Loucy (cell line): ENCODE measurements at regions not wholly inside any gene's neighbourhood (a gene's known extent, or its start where the extent isn't known, plus 50 kb on each side); places are given as distances from the start of the nearest gene placed in this dataset.

ENCODE experiments used
- H2AFZ ChIP-seq: fragments of 200-600 bp; sonication (generic); 2 replicates; pipeline ENCODE4 v1.6.0; 2016; ENCODE audit warnings: antibody characterized with exemption, mild to moderate bottlenecking, low read length, moderate library complexity
- H3F3A ChIP-seq: fragments of 200-600 bp; 2 replicates; pipeline ENCODE4 v1.6.0; 2016; ENCODE audit warnings: antibody characterized with exemption, low read depth, mild to moderate bottlenecking
- H3K27me3 ChIP-seq: fragments of 200-600 bp; sonication (generic); 2 replicates; pipeline ENCODE4 v1.6.1; 2014; ENCODE audit warnings: low read length, mild to moderate bottlenecking; ENCODE audit not compliant: insufficient read depth, poor library complexity, severe bottlenecking
- H3K36me3 ChIP-seq: fragments of 200-600 bp; sonication (generic); 2 replicates; pipeline ENCODE4 v1.6.1; 2016; ENCODE audit warnings: low read length; ENCODE audit not compliant: insufficient read depth
- H3K4me1 ChIP-seq: fragments of 200-600 bp; sonication (generic); 2 replicates; pipeline ENCODE4 v1.5.1; 2014; ENCODE audit warnings: low read length, mild to moderate bottlenecking; ENCODE audit not compliant: insufficient read depth, poor library complexity, severe bottlenecking
- H3K4me2 ChIP-seq: fragments of 200-600 bp; sonication (generic); 2 replicates; pipeline ENCODE4 v1.6.0; 2014; ENCODE audit warnings: antibody characterized with exemption, low read length, low read depth, mild to moderate bottlenecking; ENCODE audit not compliant: poor library complexity, severe bottlenecking
- H3K4me3 ChIP-seq: fragments of 200-600 bp; sonication (generic); 2 replicates; pipeline ENCODE4 v1.5.1; 2014; ENCODE audit warnings: low read length, mild to moderate bottlenecking, mixed read lengths; ENCODE audit not compliant: poor library complexity, severe bottlenecking
- H3K79me2 ChIP-seq: fragments of 200-600 bp; sonication (generic); 2 replicates; pipeline ENCODE4 v1.6.1; 2014; ENCODE audit warnings: low read length; ENCODE audit not compliant: insufficient read depth
- H3K9ac ChIP-seq: fragments of 200-600 bp; sonication (generic); 2 replicates; pipeline ENCODE4 v1.6.0; 2014; ENCODE audit warnings: mild to moderate bottlenecking, low read depth, low read length, moderate library complexity; ENCODE audit not compliant: poor library complexity, severe bottlenecking
- H3K9me2 ChIP-seq: fragments of 200-600 bp; sonication (generic); replicated peaks from 2 replicates; pipeline ENCODE4 v1.6.1; 2016; ENCODE audit warnings: low read depth, low read length, mixed read lengths
- H3K9me3 ChIP-seq: fragments of 200-600 bp; sonication (generic); 2 replicates; pipeline ENCODE4 v1.6.1; 2014; ENCODE audit warnings: mild to moderate bottlenecking, antibody characterized with exemption, low read length, low read depth; ENCODE audit not compliant: insufficient read depth
- H4K20me1 ChIP-seq: fragments of 200-600 bp; sonication (generic); 2 replicates; pipeline ENCODE4 v1.6.0; 2014; ENCODE audit warnings: antibody characterized with exemption, low read length, mild to moderate bottlenecking; ENCODE audit not compliant: insufficient read depth, poor library complexity, severe bottlenecking
- EZH2phosphoT487 ChIP-seq: fragments of 200-600 bp; IDR thresholded peaks from 2 replicates; pipeline ENCODE4 v1.6.1; 2018; ENCODE audit warnings: antibody characterized with exemption, mild to moderate bottlenecking, moderate library complexity, borderline replicate concordance
- TF ChIP-seq, protein P1 (sequence below): fragments of 200-600 bp; sonication (generic); conservative IDR thresholded peaks from 2 replicates; pipeline ENCODE4 v1.5.1; 2014; ENCODE audit warnings: mild to moderate bottlenecking, antibody characterized with exemption, low read length

GRCh38 chrX:10104958-10105658, 51.7 kb upstream of the CLCN4 start:
- Histone ChIP-seq H2AFZ (no peak overlapping the region), H3K79me2 (no peaks in the 10 kb centered on the region), H3K4me1 (no peaks in the 10 kb centered on the region), H3F3A (no peaks in the 10 kb centered on the region), H3K4me2 (no peak overlapping the region), H3K4me3 (no peak overlapping the region), H4K20me1 (no peaks in the 10 kb centered on the region), H3K9ac (no peak overlapping the region), H3K27me3 (no peaks in the 10 kb centered on the region), H3K9me2 (no peaks in the 10 kb centered on the region), H3K9me3 (no peaks in the 10 kb centered on the region), H3K36me3 (no peaks in the 10 kb centered on the region)
- TF ChIP-seq, protein P1, sequence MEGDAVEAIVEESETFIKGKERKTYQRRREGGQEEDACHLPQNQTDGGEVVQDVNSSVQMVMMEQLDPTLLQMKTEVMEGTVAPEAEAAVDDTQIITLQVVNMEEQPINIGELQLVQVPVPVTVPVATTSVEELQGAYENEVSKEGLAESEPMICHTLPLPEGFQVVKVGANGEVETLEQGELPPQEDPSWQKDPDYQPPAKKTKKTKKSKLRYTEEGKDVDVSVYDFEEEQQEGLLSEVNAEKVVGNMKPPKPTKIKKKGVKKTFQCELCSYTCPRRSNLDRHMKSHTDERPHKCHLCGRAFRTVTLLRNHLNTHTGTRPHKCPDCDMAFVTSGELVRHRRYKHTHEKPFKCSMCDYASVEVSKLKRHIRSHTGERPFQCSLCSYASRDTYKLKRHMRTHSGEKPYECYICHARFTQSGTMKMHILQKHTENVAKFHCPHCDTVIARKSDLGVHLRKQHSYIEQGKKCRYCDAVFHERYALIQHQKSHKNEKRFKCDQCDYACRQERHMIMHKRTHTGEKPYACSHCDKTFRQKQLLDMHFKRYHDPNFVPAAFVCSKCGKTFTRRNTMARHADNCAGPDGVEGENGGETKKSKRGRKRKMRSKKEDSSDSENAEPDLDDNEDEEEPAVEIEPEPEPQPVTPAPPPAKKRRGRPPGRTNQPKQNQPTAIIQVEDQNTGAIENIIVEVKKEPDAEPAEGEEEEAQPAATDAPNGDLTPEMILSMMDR: no peak
- TF ChIP-seq EZH2phosphoT487: no peak

DNA sequence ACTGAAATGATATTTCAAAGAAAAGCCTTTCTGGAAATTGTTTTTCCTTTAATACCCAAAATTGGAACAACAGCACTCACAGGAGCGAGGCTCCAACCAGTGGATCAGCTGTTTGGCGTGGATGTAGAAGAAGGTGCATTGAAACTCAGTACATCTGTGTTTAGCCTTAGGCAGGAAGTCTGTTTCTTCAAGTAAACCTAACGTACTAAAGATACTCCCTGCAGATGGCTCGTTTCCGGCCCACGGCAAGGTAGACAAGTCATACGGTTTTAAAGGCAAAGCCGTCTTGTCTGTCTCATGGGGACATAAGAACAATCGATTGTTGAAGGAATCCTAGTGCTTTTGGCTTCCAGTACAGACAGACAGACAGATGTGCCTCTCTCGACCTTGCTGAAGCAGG, 50.0 kb upstream of the CLCN4 start:
- no peaks in the 10 kb centered on the region for H3K79me2 ChIP-seq
- TF ChIP-seq, protein P1: no peak
- TF ChIP-seq EZH2phosphoT487: no peak
- no peaks in the 10 kb centered on the region for H4K20me1 ChIP-seq
- H3K9ac ChIP-seq: no peak overlapping the region
- no peak overlapping the region for H2AFZ ChIP-seq
- H3K36me3 ChIP-seq: no peaks in the 10 kb centered on the region
- H3F3A ChIP-seq: no peaks in the 10 kb centered on the region
- H3K27me3 ChIP-seq: no peaks in the 10 kb centered on the region
- H3K9me3 ChIP-seq: no peaks in the 10 kb centered on the region
- no peak overlapping the region for H3K4me2 ChIP-seq
- no peaks in the 10 kb centered on the region for H3K9me2 ChIP-seq
- no peak overlapping the region for H3K4me3 ChIP-seq
- no peaks in the 10 kb centered on the region for H3K4me1 ChIP-seq
